HT-29 (cell line): ENCODE measurements at regions not wholly inside any gene's neighbourhood (a gene's known extent, or its start where the extent isn't known, plus 50 kb on each side); places are given as distances from the start of the nearest gene placed in this dataset.

Source experiments
- DNase-seq: peaks from one replicate; pipeline ENCODE4 v3.0.0-alpha.2; 2015; ENCODE audit warnings: low spot score

GRCh38 chr16:85162478-85163277, 50.4 kb upstream of the CIBAR2 start:
- no peak for DNase-seq

DNA sequence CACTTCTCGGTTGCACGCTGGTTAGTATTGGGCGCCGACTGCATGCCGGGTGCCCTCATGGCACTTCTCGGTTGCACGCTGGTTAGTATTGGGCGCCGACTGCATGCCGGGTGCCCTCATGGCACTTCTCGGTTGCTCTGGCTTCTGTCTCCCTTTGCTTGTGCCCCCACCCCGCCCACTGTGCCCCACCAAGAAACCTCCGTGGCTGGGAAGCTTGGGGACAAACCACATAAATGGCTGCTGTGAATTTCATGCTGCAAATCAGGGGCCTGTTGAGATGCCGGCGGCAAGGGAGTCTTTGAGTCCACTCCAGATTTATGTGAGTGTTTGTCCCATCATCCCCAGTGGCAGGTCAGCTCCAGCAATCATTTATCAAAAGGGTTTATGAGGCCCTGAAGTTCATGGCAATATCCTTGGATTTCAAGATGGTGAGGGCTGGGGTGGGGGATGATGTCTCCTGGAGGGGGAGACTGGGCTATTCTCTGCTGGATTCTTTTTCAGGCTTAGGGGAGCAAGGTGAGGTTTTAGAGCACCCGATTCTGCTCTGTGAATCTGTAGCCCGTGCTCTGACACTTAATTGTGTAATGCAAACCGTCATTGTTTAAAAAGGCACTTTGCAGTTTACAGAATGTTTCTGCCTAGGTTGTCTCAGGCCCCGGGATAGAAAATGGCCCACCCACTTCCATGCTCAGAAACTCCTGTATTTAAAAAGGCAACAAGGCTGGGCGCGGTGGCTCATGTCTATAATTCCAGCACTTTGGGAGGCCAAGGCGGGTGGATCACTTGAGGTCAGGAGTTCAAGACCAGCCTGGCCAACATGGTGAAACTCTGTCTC, 51.2 kb upstream of the CIBAR2 start:
- no peak for DNase-seq

DNA sequence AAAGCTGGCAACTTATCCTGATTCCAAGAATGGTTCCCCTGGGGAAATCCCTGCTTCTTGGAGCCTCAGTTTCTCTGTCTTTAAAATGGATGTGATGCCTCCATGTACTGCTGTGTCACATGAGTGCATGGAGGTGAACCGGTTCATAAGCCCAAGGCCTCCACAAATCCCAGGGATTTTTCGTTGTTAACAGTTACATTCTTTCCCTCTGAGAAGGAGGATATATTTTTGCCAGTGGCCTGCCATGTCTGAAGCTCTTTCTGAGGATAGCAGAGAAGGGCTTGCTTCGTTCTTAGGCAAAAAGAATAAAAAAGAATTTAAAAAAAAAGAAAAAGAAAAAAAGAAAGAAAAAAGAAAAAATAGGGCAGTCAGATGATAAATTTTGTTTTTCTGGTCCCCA, 52.2 kb upstream of the CIBAR2 start:
- DNase-seq: no peak

- no peak for DNase-seq
Observed at GRCh38 chr16:85164838-85165516, 52.7 kb upstream of the CIBAR2 start.

DNA sequence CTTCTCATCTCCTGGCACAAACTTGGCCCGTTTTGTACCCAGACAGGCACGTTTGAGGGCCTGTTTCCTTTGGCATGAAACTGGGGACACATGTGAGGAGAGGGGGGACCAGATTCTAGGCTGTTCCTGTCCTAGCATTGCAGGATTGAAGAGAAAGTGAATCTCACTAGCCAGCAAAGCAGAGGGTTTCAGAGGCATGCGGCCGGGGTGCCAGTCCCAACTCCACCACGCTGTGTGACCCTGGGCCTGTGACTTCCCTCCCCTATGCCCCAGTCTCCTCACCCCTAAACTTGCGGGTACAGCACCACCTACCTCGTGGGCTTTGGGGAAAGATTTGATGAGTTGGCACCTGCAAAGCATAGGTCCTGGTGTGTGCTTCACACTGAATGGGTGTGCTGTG, 53.5 kb upstream of the CIBAR2 start:
- no peak for DNase-seq

- no peak for DNase-seq
Observed at GRCh38 chr16:85166281-85166680, 54.0 kb upstream of the CIBAR2 start.

GRCh38 chr16:85166699-85167588, 54.7 kb upstream of the CIBAR2 start:
- DNase-seq: no peak

- DNase-seq: peak; percentile 32
Observed at GRCh38 chr16:85167589-85168537, 55.6 kb upstream of the CIBAR2 start.

DNA sequence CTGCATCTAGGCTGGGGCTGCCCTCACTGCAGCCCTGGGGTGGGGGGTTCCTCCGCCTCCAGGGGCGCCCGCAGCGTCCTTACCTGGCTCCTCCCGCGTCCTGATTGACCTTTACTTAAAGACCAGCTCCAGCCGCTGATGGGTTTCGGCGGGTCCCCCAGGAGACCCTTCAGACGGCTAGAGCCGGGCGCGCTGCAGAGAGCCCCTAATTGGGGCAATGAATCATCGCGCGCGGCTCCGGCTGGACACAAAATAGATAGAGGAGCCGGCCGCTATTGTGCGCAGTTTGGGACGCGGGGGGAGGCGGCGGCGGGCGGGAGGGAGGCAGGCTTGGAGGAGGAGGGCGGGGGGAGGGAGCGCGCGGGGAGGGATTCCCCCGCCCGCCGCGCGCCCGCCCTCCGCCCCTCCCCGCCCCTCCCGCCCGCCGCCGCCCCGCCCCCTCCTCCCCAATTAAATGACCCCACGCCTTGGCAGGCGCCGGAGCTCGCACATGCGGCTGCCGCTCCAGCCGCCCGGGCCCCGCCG, 56.5 kb upstream of the CIBAR2 start:
- DNase-seq: no peak

- DNase-seq: no peak
Observed at GRCh38 chr16:85169333-85170065, 57.2 kb upstream of the CIBAR2 start.

- DNase-seq: no peak
Observed at GRCh38 chr16:85170066-85170491, 57.8 kb upstream of the CIBAR2 start.

- no peak for DNase-seq
Observed at GRCh38 chr16:85170590-85171003, 58.3 kb upstream of the CIBAR2 start.

DNA sequence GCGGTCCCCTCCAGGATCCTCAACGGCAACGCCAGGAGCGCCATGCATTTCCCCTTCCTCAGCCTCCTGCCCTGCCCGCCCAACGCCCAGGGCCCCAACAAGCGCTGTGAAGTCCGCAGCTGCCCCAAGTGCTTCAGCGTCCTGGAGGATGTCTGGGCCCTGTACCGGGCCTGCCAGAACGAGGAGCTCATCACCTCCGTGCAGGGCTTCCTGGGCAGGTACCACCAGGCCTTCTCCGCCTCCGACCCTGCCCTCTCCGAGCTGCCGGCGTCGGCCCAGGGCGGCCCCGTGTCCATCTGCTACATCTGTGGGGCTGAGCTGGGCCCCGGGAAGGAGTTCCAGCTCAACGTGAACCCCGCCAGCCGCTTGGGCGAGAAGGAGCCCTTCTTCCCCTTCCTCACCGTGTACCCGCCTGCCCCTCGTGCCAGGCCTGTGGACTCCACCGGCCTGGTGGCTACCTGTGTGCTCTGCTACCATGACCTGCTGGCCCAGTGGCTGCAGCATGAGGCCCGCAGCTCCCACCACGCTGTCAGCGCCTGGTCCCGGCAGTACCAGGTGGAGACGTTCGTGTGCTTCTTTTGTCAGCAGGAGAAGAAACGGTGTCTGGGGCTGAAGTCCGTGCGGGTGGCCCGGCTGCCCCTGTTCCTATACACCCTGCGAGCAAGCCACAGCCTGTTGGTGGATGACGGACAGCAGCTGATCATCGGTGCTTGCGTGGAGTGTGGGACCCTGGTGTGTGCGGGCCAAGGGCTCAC, 58.9 kb upstream of the CIBAR2 start:
- DNase-seq: no peak

GRCh38 chr16:85171759-85172454, 59.6 kb upstream of the CIBAR2 start:
- DNase-seq: no peak

DNA sequence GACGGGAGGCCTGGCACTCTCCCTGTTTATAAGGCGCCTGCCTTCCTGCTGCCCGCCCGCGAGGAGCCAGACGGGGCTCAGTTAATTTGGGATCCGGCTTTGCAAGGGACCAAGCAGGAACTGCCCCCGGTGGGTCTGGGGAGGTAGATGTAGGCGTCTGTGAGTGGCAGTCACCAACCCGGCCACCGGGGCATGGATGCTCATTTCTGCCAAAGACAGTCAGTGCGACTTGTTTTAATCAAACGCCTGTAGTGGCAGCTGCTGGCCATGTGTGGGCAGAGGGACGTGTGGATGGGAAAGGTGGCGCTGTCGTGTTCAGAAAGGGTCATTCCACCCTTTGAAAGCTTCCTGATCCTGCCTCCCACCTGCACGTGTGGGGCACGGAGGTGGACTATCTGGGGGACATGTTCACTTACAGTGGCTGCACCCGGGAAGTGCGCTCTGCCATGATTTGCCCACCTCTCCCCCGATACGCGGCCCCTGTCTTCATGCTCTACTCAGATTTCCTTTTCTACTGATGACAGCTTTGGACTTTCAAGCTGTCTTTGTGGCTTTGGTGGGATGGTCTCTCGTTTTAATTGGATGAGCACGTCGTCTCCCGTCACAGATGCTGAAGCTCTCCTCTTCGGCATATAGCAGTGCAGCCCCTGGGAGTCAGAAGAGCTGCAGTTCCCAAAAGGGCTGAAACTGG, 60.3 kb upstream of the CIBAR2 start:
- peak; percentile 68 for DNase-seq

DNA sequence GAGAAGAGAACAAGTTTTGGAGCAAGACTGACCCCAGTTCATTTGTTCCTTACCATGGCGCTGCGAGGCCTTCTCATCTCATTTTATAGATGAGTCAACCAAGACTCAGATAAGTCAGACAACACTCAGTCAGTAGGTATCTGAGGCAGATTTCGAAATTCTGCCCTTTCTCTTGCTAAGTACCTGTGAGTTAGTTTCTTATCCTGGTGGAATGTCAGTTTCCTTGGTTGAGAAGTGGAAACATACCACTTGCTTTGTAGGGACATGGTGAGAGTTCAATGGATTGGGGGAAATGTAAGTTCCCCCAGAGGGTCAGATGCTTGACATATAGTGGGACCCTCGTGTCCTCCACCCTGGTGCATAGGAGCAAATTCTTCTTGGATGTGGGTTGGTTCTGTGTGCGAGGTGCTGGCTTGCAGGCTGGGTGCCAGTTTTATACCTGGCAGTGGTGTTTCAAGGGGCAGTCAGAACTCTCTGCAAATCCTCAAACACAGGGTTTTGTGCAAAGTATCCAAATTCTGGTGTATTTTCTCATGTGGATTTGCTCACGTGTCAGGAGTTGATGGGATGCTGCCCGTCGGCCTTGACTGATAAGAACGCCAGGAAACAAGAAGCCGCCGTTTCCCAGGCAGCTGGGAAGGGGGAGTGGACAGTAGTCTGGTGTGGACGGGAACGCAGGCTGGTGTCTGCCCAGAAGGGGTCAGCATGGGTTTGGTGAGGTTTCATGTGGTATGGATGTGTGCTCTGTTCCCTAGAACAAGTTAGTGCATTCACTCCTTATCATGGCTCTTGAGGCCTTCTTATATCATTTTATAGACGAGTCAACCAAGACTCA, 61.1 kb upstream of the CIBAR2 start:
- DNase-seq: no peak
